ENCODE measurements at regions not wholly inside any gene's neighbourhood (a gene's known extent, or its start where the extent isn't known, plus 50 kb on each side); places are given as distances from the start of the nearest gene placed in this dataset. TPM values are rescaled to one million over a fixed set of nuclear protein-coding genes. Genes with fewer than 3 reads are reported as not detected.
A peak's percentile ranks its signal among the peaks of the same experiment; 100 is the strongest.

- no peaks in the 10 kb centered on the region for H3K27me3 ChIP-seq (replicated peaks; ENCODE audit: control insufficient read depth, insufficient read depth, low read length)
- H3K36me3 ChIP-seq (ENCODE audit: control insufficient read depth, insufficient read depth, low read length), result no peaks in the 10 kb centered on the region
- H3K4me1 ChIP-seq, result peaks cover 22% of the 10 kb centered on the region
- H3K36me3 Mint-ChIP-seq (ENCODE audit: insufficient read depth, unreplicated experiment), result peaks cover 13% of the 10 kb centered on the region
- TF ChIP-seq CTCF (IDR thresholded peaks at IDR 0.05; ENCODE audit: insufficient read depth in 1 of 2, low read depth in 1 of 2, low read length in 1 of 2, severe bottlenecking in 1 of 2, unreplicated experiment in 1 of 2), result no peak
- peak in 1 of 2 experiments; percentile 29 for DNase-seq
- intact Hi-C loops (cut with micrococcal nuclease; ENCODE audit: unreplicated experiment), result no loop called here
- CTCF ChIA-PET, result no interaction called here
- H3K27ac Mint-ChIP-seq (ENCODE audit: unreplicated experiment), result peak overlapping the region; percentile 27
- no TSS peak for BruUV-seq (replicated peaks)
- peaks cover 9% of the 10 kb centered on the region for H3K9me3 ChIP-seq
- POLR2A ChIA-PET, result no interaction called here
- H3K4me1 Mint-ChIP-seq (ENCODE audit: low read depth, unreplicated experiment), result peaks cover 24% of the 10 kb centered on the region
- peaks cover 31% of the 10 kb centered on the region for H3K9me3 Mint-ChIP-seq (ENCODE audit: unreplicated experiment)
- peak overlapping the region; percentile 32 for H3K4me3 Mint-ChIP-seq (ENCODE audit: unreplicated experiment)
- no peaks in the 10 kb centered on the region for H3K27me3 Mint-ChIP-seq (ENCODE audit: insufficient read depth, unreplicated experiment)
- no peak overlapping the region for H3K4me3 ChIP-seq (ENCODE audit: low read depth, low read length)
Measured at GRCh38 chr9:106799152-106799551, 63.8 kb upstream of the ZNF462 start.

- Mint-ChIP-seq H3K27ac (ENCODE audit: unreplicated experiment) (no peak overlapping the region), H3K36me3 (ENCODE audit: insufficient read depth, unreplicated experiment) (peaks cover 6% of the 10 kb centered on the region), H3K4me3 (ENCODE audit: unreplicated experiment) (no peak overlapping the region), H3K4me1 (ENCODE audit: low read depth, unreplicated experiment) (peaks cover 17% of the 10 kb centered on the region), H3K9me3 (ENCODE audit: unreplicated experiment) (peaks cover 20% of the 10 kb centered on the region), H3K27me3 (ENCODE audit: insufficient read depth, unreplicated experiment) (no peaks in the 10 kb centered on the region)
- Histone ChIP-seq H3K4me1 (peaks cover 17% of the 10 kb centered on the region), H3K9me3 (peaks cover 3% of the 10 kb centered on the region; the same call in 1 of the 2 replicates), H3K27me3 (replicated peaks; ENCODE audit: control insufficient read depth, insufficient read depth, low read length) (no peaks in the 10 kb centered on the region), H3K36me3 (ENCODE audit: control insufficient read depth, insufficient read depth, low read length) (no peaks in the 10 kb centered on the region), H3K4me3 (ENCODE audit: low read depth, low read length) (no peak overlapping the region)
- TF ChIP-seq CTCF (IDR thresholded peaks at IDR 0.05; ENCODE audit: insufficient read depth in 1 of 2, low read depth in 1 of 2, low read length in 1 of 2, severe bottlenecking in 1 of 2, unreplicated experiment in 1 of 2), result no peak
- intact Hi-C loops (cut with micrococcal nuclease; ENCODE audit: unreplicated experiment), result no loop called here
- BruUV-seq (replicated peaks), result no TSS peak
- ChIA-PET POLR2A (no interaction called here), CTCF (interaction anchor here (0.6 kb wide), 1 partner anchor 107 kb away, joined by 5 read pairs; no protein-coding TSS in a partner anchor)
- DNase-seq, result no peak
Measured at GRCh38 chr9:106800701-106801270, 62.2 kb upstream of the ZNF462 start.

GRCh38 chr9:106801816-106802215, 61.1 kb upstream of the ZNF462 start:
- Mint-ChIP-seq H3K9me3 (ENCODE audit: unreplicated experiment) (peaks cover 24% of the 10 kb centered on the region), H3K27me3 (ENCODE audit: insufficient read depth, unreplicated experiment) (no peaks in the 10 kb centered on the region), H3K4me3 (ENCODE audit: unreplicated experiment) (no peak overlapping the region), H3K27ac (ENCODE audit: unreplicated experiment) (no peak overlapping the region), H3K36me3 (ENCODE audit: insufficient read depth, unreplicated experiment) (peaks cover 6% of the 10 kb centered on the region), H3K4me1 (ENCODE audit: low read depth, unreplicated experiment) (peaks cover 17% of the 10 kb centered on the region)
- Histone ChIP-seq H3K27me3 (replicated peaks; ENCODE audit: control insufficient read depth, insufficient read depth, low read length) (no peaks in the 10 kb centered on the region), H3K4me3 (ENCODE audit: low read depth, low read length) (no peak overlapping the region), H3K4me1 (peaks cover 17% of the 10 kb centered on the region), H3K36me3 (ENCODE audit: control insufficient read depth, insufficient read depth, low read length) (no peaks in the 10 kb centered on the region), H3K9me3 (peaks cover 3% of the 10 kb centered on the region; the same call in 1 of the 2 replicates)
- ChIA-PET CTCF (no interaction called here), POLR2A (no interaction called here)
- BruUV-seq (replicated peaks), result no TSS peak
- no peak for TF ChIP-seq CTCF (IDR thresholded peaks at IDR 0.05; ENCODE audit: insufficient read depth in 1 of 2, low read depth in 1 of 2, low read length in 1 of 2, severe bottlenecking in 1 of 2, unreplicated experiment in 1 of 2)
- intact Hi-C loops (cut with micrococcal nuclease; ENCODE audit: unreplicated experiment), result no loop called here
- no peak for DNase-seq

Small RNA genes lying in the stretch of these regions (microRNA-seq; reads per million reads assigned to microRNA genes)
- not detected for gene MIR8081
